Activated T-helper 1 cell treated with Interleukin-2 at 50 U/mL for 16 hours (primary cell): ENCODE measurements at regions not wholly inside any gene's neighbourhood (a gene's known extent, or its start where the extent isn't known, plus 50 kb on each side); places are given as distances from the start of the nearest gene placed in this dataset.
"Not testable (repeated sequence)": the region's sequence is repeated elsewhere in the genome, so short reads cannot be mapped to it uniquely, and the experiment has no call there.

ENCODE experiments used
- DNase-seq: peaks from one replicate; pipeline ENCODE4 v3.0.0-alpha.2; 2020; ENCODE audit warnings: low read depth

DNA sequence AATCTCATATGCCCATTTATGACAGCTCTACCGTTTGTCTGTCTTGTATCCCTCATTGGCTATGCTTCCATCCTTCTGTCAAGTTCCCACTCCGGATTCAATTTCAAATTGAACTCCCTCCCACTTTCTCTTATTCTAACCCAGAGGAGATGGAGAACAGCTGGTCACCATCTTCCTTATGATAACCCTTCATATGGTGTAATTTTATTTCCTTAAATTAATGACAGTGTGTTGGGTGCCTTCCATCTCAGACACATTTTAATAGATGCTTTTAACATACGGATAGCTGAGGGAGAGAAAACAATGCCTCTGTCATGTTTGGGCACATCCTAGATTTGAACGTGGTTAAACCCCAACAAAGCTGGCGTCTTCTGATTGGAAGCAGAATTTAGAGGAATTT lies 103.0 kb upstream of the PLXNA2 start:
- DNase-seq, result no peak

DNA sequence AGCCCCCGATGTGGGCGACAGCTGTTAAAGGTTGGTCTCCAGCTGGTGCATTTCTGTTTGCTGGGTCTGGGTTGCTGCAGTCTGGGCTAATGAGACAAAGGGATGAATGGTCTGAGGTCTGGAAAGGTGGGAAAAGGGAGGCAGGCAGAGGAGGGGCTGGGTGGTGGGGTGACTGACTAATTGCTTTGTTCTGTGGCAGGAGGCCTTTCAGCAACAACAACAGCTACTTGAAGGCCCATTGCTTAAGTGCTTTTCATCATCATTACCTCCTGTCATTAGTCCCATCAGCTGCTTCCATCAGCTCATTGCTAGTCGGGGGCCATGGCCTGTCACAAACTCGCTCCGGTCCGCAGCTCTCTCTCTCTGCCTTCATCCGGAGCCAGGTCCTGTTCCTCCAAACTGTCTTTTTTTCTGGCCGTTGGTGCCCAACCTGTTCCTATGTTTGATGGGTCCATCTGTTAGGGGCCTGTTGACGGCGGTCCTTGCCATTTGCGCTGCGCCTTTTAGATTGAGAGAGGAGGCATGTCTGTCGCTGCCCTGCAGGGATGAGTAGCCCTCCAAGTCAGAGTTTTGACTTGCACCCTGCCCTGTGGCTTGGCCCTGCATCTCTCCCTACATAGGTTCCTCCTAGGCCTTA lies 105.6 kb upstream of the PLXNA2 start:
- no peak for DNase-seq

DNA sequence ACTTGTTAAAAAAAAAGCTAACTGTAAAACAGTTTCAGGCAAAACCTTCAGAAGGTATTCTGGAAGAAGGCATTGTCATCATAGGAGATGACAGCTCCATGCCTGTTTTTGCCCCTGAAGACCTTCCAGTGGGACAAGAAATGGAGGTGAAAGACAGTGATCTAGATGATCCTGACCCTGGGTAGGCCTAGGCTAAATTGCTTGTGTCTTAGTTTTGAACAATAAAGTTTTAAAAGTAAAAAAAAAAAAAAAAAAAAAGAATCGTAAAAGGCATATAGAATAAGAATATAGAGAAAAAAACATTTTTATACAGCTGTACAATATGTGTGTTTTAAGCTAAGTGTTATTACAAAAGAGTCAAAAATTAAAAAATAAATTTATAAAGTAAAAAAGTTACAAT lies 106.6 kb upstream of the PLXNA2 start:
- no peak for DNase-seq

DNA sequence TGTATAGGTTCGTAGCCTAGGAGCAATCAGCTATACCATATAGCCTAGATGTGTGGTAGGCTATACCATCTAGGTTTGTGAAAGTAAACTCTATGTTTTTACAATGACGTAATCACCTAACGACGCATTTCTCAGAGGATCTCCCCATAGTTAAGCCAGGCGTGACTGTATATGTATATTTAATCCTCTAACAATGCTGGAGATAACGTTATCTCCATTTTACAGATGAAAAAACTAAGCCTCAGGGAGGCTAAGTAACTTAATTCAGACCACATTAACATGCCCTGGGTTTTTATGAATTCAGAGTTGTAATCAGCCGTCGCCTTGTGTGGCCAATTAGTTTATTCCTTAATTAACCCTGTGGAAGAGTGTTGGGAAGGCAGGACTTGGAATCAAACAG lies 107.7 kb upstream of the PLXNA2 start:
- DNase-seq, result no peak

- DNase-seq, result not testable (repeated sequence)
Measured at GRCh38 chr1:208353797-208354196, 109.6 kb upstream of the PLXNA2 start.

DNA sequence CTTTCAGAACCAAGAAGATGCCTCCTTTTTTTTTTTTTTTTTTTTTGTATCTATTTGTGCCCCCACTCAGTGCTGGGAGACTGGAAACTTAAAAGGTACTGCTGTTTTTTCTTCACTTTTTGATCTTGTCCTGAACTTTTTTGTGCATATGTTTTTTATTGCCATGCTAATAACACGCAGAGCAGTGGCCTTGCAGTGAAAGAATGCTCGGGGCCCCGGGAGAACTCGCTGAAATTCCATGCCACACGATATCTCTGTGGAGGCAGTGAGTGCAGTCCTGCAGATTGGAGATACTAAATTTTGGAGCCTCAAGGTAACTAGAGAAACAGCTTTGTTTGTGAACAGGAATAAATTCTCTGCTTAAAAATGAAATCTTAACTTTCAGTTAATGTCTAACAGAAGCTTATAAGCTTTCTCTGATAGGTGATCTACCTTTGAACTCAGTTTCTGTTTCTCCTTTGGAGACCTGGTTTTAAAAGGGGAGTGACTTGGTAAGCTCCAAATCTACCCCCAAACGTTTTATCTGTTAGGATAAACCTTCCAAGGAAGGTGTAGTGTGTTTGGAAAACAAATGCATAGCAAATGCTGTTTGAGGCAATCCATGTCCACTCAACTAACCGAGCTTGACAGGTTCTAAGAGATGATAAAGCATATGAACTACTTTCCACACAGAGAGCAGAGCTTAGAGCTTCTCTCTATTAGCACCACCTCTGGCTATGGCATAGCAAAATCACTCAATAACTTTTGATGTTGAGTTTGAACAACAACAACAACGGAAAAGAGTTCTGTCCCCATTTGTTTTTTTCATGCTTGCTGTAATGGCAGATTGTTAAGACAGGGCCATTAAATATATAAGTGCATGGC lies 113.7 kb upstream of the PLXNA2 start:
- DNase-seq, result no peak

GRCh38 chr1:208358651-208359050 lies 114.5 kb upstream of the PLXNA2 start:
- no peak for DNase-seq

DNA sequence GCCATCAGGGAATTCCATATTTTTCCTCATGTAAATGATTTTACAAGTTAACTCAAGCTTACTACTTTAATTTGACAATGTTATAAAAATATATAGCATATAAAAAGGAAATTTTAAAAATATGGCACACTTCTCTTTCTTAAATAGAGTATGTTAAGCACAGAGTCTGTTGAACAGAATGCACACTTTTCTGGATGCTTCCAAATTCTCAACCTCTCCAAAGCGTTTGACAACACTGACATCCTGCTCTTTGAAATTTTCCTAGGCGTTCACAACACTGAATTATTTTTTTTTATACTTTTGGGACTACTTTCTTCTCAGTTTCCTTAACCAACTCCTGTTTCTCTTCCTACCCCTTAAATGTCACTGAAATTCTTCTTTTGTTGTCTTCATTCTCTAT lies 117.8 kb upstream of the PLXNA2 start:
- no peak for DNase-seq

GRCh38 chr1:208366559-208366958 lies 122.4 kb upstream of the PLXNA2 start:
- DNase-seq, result no peak

GRCh38 chr1:208369045-208369444 lies 124.9 kb upstream of the PLXNA2 start:
- no peak for DNase-seq

- no peak for DNase-seq
Measured at GRCh38 chr1:208369658-208370057, 125.5 kb upstream of the PLXNA2 start.

GRCh38 chr1:208374391-208374941 lies 130.3 kb upstream of the PLXNA2 start:
- DNase-seq, result no peak

GRCh38 chr1:208381481-208381880 lies 137.3 kb upstream of the PLXNA2 start:
- no peak for DNase-seq

DNA sequence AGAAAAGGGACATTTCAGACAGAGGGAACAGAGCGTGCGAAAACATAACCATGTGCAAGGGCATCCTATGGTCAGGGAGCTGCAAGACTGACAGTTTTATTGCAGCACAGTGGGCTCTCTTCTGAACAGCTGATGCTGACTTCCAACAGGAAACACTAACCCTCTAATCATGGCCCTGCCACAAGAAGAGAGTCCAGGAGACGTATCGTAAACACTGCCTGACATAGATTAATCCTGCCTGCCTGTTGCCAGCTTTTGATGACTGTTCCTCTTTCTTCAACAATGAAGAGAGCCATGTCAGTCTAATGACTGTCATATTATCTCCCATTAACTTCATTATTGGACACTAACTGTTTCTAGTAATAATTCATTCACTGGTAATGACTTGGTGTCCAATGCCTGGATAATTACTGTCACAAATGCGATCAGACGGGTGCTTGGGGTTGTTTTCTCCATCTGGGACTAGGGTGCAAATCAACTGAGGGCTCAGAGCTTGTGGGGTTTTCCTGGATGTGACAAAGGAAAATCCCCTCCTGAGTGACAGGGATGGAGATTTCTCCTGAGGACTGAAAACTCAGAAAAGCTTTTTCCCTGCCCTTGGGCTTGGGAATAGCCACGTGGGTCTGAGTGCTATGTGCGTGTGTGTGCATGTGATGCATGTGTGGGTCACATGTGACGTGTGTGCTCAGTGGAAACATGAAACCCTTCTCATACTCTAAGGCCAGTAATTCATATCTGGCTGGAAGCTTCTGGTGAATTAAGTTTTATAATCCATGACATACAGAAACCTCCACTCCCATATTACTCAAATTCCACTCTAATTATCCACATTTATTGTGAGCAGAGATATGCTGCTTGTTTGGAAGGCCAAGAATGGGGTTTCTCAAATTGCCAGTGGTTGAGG lies 144.0 kb upstream of the PLXNA2 start:
- DNase-seq, result no peak

DNA sequence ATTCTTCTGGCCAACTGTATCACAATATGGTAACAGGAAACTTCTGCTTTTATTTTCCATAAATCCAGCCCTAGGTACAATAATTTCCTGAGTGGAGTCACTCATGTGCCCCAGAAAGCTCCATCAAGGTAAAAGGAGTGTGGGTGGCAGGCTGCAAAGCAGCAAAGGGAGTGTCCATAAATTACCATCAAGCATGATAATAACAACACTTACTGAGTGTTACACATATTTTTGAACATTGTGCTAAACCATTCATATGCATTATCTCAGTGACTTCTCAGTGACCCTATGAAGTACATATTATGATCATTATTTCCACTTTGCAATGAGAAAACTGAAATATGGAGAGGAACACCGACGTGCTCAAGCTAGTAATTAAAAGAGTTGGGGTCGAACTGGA lies 149.2 kb upstream of the PLXNA2 start:
- no peak for DNase-seq

GRCh38 chr1:208393826-208394225 lies 149.6 kb upstream of the PLXNA2 start:
- no peak for DNase-seq

DNA sequence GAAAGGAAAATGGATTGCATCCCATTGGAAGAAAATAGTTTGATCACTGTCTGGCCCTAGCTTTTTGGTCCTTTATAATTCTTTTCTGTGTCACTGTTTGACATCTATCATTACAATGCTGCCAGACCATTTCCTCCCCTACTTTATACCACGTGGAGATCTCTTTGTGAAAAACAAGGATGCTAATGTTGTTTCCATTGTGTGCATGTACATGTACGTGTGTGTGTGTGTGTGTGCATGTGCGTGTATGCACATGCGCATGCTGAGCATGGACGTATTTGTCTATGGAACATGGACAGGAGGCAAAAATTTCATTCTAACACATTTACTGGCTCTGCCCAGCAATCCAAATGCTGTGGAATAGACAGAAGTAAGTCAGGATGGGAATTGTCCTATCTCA lies 153.1 kb upstream of the PLXNA2 start:
- no peak for DNase-seq

- no peak for DNase-seq
Measured at GRCh38 chr1:208405014-208405413, 160.8 kb upstream of the PLXNA2 start.

- DNase-seq, result no peak
Measured at GRCh38 chr1:208409176-208409575, 165.0 kb upstream of the PLXNA2 start.

DNA sequence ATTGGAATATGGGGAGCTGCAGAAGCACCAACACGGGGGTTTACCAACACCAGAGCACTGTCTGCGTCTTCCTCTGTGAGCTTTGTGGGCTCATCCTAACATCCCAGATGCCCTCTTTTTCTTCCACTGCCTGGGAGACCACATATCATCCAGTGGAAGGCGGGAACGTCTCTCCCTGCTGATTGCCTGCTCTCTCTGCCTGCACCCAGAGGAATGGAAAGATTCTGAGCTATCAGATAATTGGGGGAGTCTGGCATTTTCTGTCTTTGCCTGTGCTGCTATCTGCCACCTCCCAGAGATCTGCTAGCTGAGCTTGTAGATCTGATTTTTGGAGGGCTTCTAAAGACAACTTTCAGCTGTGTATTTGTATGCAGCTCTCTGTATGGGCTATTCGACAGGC lies 166.2 kb upstream of the PLXNA2 start:
- DNase-seq, result no peak

DNA sequence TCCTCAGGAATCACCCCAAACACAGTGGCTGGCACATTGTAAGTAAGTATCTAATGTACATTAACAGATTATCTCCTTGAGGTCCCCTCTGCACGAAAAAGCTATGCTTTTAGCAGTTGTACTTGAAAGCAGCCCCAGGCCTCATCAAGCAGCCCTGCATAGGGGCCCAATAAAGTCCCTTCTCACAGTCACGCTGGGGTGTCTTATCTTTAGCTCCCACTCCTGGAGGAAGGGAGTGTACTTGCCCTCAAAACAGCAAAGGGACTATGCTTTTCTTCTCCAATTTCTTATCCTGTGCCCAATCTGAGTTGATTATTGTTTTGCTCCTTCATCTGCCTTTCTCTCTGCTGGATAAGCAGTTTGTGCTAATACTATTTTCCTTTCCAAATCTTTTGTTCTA lies 168.8 kb upstream of the PLXNA2 start:
- DNase-seq, result no peak

- DNase-seq, result no peak
Measured at GRCh38 chr1:208418667-208419066, 174.5 kb upstream of the PLXNA2 start.
